GM19025 (cell line): ENCODE measurements at regions not wholly inside any gene's neighbourhood (a gene's known extent, or its start where the extent isn't known, plus 50 kb on each side); places are given as distances from the start of the nearest gene placed in this dataset.

ENCODE experiments used
- ATAC-seq: cut with Tn5 transposase; IDR thresholded peaks from one replicate; pipeline ENCODE4 v1.9.1; 2021; ENCODE audit warnings: mild to moderate bottlenecking, low read depth, moderate library complexity; ENCODE audit not compliant: unreplicated experiment

- ATAC-seq = no peak
Measured at GRCh38 chr10:10630782-10631181, 386.9 kb upstream of the CELF2 start.

- no peak for ATAC-seq
Measured at GRCh38 chr10:10642189-10642588, 375.5 kb upstream of the CELF2 start.

GRCh38 chr10:10642751-10643150 lies 374.9 kb upstream of the CELF2 start:
- ATAC-seq = no peak

DNA sequence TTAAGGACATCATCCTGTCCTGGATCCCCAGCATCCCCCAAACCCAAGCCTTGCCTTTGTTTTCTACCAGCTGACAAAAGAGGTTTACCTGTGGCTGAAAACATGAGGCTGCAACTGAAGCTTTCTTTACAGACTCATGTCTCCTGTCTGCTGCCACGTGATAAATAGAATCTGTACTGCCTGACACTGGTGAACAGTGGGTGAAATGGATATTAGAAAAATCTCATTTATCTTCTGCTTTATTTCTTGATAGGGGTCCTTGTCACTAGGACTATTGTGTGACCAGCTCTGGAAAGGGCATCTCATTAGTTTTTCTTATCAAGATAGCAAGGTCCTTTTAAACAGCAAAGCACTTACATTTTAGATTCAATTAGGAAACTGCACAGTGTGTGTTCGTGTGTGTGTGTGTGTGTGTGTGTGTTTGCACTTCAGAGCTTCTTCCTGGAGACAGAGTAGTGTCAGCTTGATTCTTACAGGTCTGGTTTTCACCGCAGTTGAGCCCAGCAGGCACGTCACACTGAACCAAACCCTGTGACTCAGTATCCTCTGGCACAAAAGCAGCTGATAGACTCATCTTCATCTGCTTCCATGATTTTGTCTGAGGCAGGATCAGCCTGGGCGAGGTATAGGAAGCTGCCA lies 373.5 kb upstream of the CELF2 start:
- ATAC-seq = no peak

- ATAC-seq = no peak
Measured at GRCh38 chr10:10644676-10645385, 372.8 kb upstream of the CELF2 start.

GRCh38 chr10:10647331-10647730 lies 370.3 kb upstream of the CELF2 start:
- no peak for ATAC-seq

GRCh38 chr10:10657139-10657760 lies 360.4 kb upstream of the CELF2 start:
- ATAC-seq = no peak

DNA sequence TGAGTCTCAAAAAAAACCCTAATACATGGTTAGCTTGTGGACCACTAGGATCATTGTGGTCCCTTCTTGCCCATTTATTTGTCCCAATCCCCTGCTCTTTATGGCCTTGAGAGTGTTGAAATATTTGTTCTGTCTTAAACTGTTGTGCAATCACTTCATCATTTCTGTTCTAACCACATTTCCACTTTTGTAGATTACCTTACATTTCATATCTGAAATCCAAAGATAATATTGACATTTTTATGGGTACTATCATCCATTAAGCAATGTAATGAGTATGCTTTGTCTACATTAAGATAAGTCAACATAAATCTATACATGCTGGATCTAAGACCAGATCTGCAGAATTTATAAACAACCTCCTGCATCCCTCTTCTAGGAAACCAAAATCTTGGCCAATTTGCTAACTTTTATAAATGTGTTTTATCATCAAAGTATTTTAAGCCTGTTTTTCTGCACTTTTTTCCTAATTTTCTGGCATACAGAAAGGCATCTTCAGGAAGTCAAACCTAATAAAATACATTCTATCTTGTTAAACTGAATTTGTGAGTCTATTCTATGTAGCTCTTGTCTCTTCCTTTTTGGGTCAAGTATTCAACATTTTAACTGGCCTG lies 359.4 kb upstream of the CELF2 start:
- no peak for ATAC-seq

GRCh38 chr10:10660054-10660453 lies 357.6 kb upstream of the CELF2 start:
- no peak for ATAC-seq

DNA sequence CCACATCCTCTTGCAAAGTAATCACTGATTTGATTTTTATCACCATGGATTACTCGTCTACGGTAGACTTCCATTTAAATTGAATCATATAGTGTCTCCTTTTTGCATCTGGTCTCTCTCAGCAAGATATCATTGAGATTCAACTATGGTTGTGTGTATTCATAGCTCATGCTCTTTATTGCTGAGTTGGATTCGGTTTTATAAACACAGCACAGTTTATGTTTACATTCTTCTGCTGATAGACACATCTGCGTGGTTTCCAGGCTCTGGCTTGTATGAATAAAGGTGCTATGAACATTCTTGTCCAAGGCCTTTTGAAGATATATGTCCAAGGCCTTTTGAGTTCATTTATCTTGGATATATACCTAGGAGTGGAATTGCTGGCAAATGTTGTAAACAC lies 356.5 kb upstream of the CELF2 start:
- no peak for ATAC-seq

- no peak for ATAC-seq
Measured at GRCh38 chr10:10662716-10663408, 354.8 kb upstream of the CELF2 start.

DNA sequence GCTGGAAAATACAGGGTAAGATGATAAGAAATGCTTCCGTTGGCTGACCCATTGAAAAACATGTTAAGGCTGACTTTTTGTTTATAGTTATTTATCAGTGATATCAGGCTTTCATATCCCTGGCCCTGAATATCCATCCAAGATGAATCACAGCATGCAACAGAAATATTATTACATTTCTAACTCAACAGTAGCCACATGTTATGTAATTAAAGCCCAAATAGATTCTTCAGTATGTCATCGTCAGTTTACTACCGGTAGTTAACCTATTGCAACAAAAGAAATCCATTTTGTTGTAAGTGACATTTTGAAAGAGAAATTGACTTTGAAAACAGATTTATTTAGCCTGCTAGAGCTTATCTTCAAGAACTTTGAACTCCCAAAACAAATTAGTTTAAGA lies 354.1 kb upstream of the CELF2 start:
- no peak for ATAC-seq

DNA sequence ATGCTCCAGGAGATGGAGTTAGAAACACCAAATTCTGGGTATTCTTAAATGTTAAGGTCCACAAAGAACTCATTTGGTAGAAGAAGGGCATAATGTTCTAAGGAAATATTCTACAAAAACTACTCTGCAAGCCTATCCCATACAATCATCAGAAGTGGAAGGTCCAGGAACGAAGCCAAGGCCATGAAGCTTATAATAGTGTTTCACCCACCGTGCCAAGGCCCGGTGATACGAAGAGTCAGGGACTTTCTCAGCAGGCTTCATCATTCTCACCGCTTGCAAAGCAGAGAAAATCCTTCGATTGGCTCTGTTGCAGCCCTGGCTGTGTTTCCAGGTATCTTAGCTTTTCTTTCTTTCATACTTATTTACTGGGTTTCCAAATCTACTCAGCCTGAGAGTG lies 351.9 kb upstream of the CELF2 start:
- ATAC-seq = no peak

DNA sequence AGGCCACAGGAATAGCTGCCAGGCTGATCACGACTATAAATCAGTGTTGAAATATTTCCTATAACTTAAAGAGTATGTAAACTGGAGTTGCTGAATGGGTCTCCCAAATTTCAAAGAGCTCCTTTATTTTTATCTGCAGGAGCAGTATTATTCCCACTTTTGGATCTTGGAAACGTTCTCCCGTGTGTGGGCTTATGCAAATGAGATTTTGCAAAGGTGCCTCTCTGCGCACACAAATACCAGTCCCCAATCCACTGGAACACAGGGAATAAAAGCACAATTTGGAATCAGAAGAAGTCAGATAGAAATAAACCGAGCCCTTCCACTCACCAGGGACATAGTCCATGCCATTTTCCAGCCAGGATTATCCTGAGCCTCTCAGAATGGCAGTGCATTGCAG lies 350.2 kb upstream of the CELF2 start:
- ATAC-seq = no peak

DNA sequence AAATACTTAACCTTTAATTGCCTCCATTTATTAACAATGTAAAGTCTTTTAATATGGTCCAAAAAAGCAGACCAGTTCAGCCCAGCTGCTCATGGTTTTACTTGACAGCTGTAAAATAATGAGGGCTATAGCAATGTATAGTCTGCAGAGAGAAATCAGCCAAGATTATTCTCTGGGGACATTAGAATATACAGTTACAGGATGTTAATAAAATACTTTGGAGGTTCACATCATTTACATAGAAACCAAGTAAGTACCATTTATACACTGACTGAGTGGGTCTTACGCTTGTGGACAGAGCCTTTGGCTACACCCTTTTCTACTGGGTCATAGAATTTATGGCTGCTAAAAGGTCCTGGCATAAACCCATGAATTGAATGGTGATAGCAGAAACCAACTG lies 340.7 kb upstream of the CELF2 start:
- no peak for ATAC-seq

GRCh38 chr10:10677479-10677878 lies 340.2 kb upstream of the CELF2 start:
- no peak for ATAC-seq

DNA sequence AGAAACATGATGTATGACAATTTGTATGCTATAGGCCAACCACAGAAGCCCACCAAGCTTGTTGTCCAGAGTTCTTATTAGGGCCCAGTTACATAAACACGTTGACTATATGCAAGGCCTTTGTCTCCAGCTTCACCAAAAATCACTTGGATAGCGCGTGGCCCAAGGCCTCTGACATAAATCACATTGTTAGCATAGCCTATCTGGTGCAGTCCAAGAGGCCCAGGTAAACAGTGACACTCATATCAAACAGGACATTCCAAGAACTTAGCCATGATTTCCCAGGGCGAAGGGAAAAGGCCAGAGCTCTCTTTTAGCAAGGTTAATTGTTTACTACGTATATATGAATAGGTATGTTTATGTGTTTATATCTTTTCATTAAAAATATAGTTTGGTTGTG lies 337.2 kb upstream of the CELF2 start:
- ATAC-seq = no peak

- no peak for ATAC-seq
Measured at GRCh38 chr10:10684972-10685371, 332.7 kb upstream of the CELF2 start.

- no peak for ATAC-seq
Measured at GRCh38 chr10:10685566-10685965, 332.1 kb upstream of the CELF2 start.

GRCh38 chr10:10687751-10688150 lies 329.9 kb upstream of the CELF2 start:
- ATAC-seq = no peak

DNA sequence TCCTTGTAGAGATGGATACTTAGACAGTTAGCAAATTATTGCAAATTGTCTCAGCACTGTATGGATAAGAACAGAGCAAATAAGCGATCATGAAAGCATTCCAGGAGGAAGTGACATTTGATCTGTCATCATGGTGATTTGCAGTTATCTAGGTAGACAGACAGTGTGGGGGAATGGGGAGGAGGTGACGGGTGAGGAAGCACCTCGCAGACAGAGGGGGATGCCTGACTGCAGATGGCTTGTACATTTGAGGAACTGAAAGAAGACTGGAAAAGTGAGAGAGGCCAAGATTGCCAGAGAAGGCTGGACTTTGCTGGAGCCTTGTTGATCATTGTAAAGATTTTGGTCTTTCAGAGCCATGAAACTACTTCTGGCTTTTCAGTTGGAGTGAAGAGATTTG lies 318.2 kb upstream of the CELF2 start:
- ATAC-seq = no peak
